ENCODE measurements at regions not wholly inside any gene's neighbourhood (a gene's known extent, or its start where the extent isn't known, plus 50 kb on each side); places are given as distances from the start of the nearest gene placed in this dataset.

DNA sequence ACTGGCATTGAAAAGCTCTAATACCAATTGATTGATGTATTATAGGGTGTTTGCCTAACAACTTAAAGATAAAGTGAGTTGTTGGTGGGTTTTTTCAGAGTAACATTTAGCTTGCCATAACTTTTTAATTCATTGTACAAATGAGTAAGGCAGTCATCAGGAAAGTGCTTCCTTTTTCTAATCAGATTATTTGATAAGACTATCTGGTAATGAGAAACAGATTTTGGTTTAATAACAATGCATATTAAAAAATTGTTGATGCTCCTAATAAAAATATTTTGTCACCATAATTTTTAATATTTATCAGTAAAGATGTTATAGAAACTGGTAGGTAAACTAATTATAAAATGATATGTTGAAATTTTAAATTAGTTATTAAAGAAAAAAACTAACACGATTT lies 51.3 kb downstream of the BLTP1 start:
- no peak for DNase-seq (ENCODE audit: low spot score)
- H3K4me3 ChIP-seq: no peak overlapping the region

DNA sequence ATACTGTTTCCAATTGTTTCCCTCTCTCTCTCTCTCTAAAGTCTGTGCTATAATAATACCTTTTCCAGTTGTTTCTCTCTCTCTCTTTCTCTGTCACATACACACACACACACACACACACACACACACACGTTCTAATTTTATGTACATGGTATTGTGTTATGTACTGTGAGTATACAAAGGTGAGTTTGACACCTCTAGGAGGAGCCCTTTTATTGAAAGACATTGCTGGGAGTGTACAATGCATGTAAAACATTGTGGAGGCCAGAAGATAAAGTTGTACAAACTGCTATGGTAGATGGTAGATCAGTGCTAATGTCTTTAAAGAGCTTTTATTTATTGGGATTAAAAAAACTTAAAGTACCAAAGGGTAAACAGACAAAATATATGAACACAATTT lies 53.6 kb downstream of the BLTP1 start:
- no peak overlapping the region for H3K4me3 ChIP-seq
- DNase-seq (ENCODE audit: low spot score): no peak
- H3K27ac ChIP-seq: no peak overlapping the region
- TF ChIP-seq, protein P1, sequence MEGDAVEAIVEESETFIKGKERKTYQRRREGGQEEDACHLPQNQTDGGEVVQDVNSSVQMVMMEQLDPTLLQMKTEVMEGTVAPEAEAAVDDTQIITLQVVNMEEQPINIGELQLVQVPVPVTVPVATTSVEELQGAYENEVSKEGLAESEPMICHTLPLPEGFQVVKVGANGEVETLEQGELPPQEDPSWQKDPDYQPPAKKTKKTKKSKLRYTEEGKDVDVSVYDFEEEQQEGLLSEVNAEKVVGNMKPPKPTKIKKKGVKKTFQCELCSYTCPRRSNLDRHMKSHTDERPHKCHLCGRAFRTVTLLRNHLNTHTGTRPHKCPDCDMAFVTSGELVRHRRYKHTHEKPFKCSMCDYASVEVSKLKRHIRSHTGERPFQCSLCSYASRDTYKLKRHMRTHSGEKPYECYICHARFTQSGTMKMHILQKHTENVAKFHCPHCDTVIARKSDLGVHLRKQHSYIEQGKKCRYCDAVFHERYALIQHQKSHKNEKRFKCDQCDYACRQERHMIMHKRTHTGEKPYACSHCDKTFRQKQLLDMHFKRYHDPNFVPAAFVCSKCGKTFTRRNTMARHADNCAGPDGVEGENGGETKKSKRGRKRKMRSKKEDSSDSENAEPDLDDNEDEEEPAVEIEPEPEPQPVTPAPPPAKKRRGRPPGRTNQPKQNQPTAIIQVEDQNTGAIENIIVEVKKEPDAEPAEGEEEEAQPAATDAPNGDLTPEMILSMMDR (IDR thresholded peaks at IDR 0.05): no peak

More for the DNA sequence above, 51.3 kb downstream of the BLTP1 start:
- TF ChIP-seq, protein P1 (IDR thresholded peaks at IDR 0.05): no peak
- no peak overlapping the region for H3K27ac ChIP-seq

DNA sequence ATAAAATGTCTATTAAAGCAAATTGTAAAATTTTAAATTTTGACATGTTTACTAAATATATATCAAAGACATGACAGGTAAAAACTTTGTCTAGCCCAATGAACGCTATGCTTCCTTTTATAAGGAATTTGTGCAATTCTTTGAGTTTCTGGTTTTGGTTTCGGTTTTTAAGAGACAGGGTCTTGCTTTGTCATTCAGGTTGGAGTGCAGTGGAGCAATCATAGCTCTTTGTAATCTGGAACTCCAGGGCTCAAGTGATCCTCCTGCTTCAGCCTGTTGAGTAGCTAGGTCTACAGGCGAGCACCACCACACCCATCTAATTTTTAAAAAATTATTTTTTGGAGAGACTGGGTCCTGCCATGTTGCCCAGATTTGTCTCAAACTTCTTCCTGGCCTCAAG lies 60.7 kb downstream of the BLTP1 start:
- no peak for DNase-seq (ENCODE audit: low spot score)
- H3K27ac ChIP-seq: no peak overlapping the region
- H3K4me3 ChIP-seq: no peak overlapping the region
- TF ChIP-seq, protein P1 (IDR thresholded peaks at IDR 0.05): no peak

DNA sequence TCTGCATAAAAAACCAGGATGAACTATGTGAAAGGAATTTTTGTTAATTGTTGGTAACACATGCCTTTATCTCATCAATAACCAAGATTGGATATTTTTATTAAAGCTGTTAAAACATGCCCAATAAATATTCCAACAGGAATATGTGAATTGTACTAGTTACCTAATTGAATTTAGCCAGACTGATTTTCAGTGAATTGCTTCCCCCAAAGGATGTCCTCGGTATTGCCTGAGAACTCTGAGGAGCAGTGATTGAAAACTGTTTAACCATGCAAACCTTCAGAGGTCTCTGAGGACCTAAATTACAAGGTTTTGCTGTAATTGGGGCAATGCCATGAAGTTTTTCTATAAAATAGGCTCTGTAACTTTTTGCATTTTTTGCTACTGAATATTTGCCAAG lies 66.6 kb downstream of the BLTP1 start:
- TF ChIP-seq, protein P1 (IDR thresholded peaks at IDR 0.05): no peak
- Histone ChIP-seq H3K4me3 (no peak overlapping the region), H3K27ac (no peak overlapping the region)
- no peak for DNase-seq (ENCODE audit: low spot score)

DNA sequence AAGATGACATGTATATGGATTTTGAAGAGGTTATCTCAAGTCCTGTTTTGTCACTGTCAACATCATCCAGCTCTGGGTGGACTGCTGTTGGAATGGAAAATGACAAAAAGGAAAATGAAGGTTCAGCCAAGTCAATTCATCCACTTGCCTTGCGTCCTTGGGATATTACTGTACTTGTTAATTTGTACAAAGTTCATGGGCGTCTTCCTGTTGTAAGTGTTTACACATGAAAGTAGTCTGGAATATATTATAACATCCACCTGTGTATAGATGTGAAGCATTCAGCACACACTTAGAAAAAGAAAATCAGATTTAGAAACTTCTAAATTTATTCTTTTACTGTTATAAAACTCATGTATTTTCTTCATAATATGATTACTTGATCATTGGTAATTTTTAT lies 67.2 kb downstream of the BLTP1 start:
- no peak for DNase-seq (ENCODE audit: low spot score)
- TF ChIP-seq, protein P1 (IDR thresholded peaks at IDR 0.05): no peak
- H3K27ac ChIP-seq: no peak overlapping the region

GRCh38 chr4:122221322-122221721 lies 69.2 kb downstream of the BLTP1 start:
- TF ChIP-seq, protein P1 (IDR thresholded peaks at IDR 0.05): no peak
- H3K4me3 ChIP-seq: no peak overlapping the region
- DNase-seq (ENCODE audit: low spot score): no peak
- no peak overlapping the region for H3K27ac ChIP-seq

More for the DNA sequence above, 67.2 kb downstream of the BLTP1 start:
- H3K4me3 ChIP-seq: no peak overlapping the region

- TF ChIP-seq, protein P1 (IDR thresholded peaks at IDR 0.05): no peak
- Histone ChIP-seq H3K27ac (no peak overlapping the region), H3K4me3 (no peak overlapping the region)
- no peak for DNase-seq (ENCODE audit: low spot score)
Observed at GRCh38 chr4:122224348-122224747, 72.2 kb downstream of the BLTP1 start.
